HG03354 (cell line): ENCODE measurements at regions not wholly inside any gene's neighbourhood (a gene's known extent, or its start where the extent isn't known, plus 50 kb on each side); places are given as distances from the start of the nearest gene placed in this dataset.

Source experiments
- ATAC-seq: cut with Tn5 transposase; IDR thresholded peaks from one replicate; pipeline ENCODE4 v1.9.1; 2021; ENCODE audit warnings: mild to moderate bottlenecking; ENCODE audit not compliant: unreplicated experiment, poor library complexity, severe bottlenecking

GRCh38 chr9:129341987-129342348 is 163.9 kb upstream of the IER5L start:
- ATAC-seq = no peak

GRCh38 chr9:129341171-129341986 is 163.3 kb upstream of the IER5L start:
- no peak for ATAC-seq

GRCh38 chr9:129340427-129341170 is 162.5 kb upstream of the IER5L start:
- ATAC-seq = no peak

GRCh38 chr9:129339539-129340157 is 161.6 kb upstream of the IER5L start:
- ATAC-seq = no peak

- no peak for ATAC-seq
Measured at GRCh38 chr9:129338724-129339430, 160.8 kb upstream of the IER5L start.

- no peak for ATAC-seq
Measured at GRCh38 chr9:129337336-129338140, 159.5 kb upstream of the IER5L start.

- ATAC-seq = no peak
Measured at GRCh38 chr9:129336601-129337331, 158.7 kb upstream of the IER5L start.

GRCh38 chr9:129336130-129336528 is 158.1 kb upstream of the IER5L start:
- no peak for ATAC-seq

- ATAC-seq = no peak
Measured at GRCh38 chr9:129335464-129336129, 157.5 kb upstream of the IER5L start.

- ATAC-seq = no peak
Measured at GRCh38 chr9:129334105-129334935, 156.3 kb upstream of the IER5L start.

- no peak for ATAC-seq
Measured at GRCh38 chr9:129333617-129334104, 155.6 kb upstream of the IER5L start.

GRCh38 chr9:129332581-129332980 is 154.5 kb upstream of the IER5L start:
- ATAC-seq = no peak

GRCh38 chr9:129331772-129332500 is 153.9 kb upstream of the IER5L start:
- no peak for ATAC-seq

GRCh38 chr9:129331493-129331765 is 153.4 kb upstream of the IER5L start:
- ATAC-seq = no peak

- ATAC-seq = no peak
Measured at GRCh38 chr9:129330711-129331492, 152.8 kb upstream of the IER5L start.

- no peak for ATAC-seq
Measured at GRCh38 chr9:129328355-129329042, 150.4 kb upstream of the IER5L start.
